ENCODE measurements at regions not wholly inside any gene's neighbourhood (a gene's known extent, or its start where the extent isn't known, plus 50 kb on each side); places are given as distances from the start of the nearest gene placed in this dataset.
"Not testable (repeated sequence)": the region's sequence is repeated elsewhere in the genome, so short reads cannot be mapped to it uniquely, and the experiment has no call there.

GRCh38 chr6:74256781-74257180 lies 560.8 kb downstream of the CD109 start:
- DNase-seq = no peak

GRCh38 chr6:74256381-74256780 lies 560.4 kb downstream of the CD109 start:
- no peak for DNase-seq

- DNase-seq = not testable (repeated sequence)
Observed at GRCh38 chr6:74255007-74255406, 559.0 kb downstream of the CD109 start.

- not testable (repeated sequence) for DNase-seq
Observed at GRCh38 chr6:74254147-74254546, 558.1 kb downstream of the CD109 start.

GRCh38 chr6:74253261-74253660 lies 557.3 kb downstream of the CD109 start:
- no peak for DNase-seq

- no peak for DNase-seq
Observed at GRCh38 chr6:74250161-74250818, 554.3 kb downstream of the CD109 start.

- no peak for DNase-seq
Observed at GRCh38 chr6:74249658-74250057, 553.7 kb downstream of the CD109 start.

- no peak for DNase-seq
Observed at GRCh38 chr6:74248966-74249365, 553.0 kb downstream of the CD109 start.

- peak; percentile 0 for DNase-seq
Observed at GRCh38 chr6:74222768-74223333, 526.8 kb downstream of the CD109 start.

GRCh38 chr6:74213995-74214394 lies 518.0 kb downstream of the CD109 start:
- DNase-seq = no peak

- no peak for DNase-seq
Observed at GRCh38 chr6:74208239-74208638, 512.2 kb downstream of the CD109 start.

GRCh38 chr6:74199215-74199915 lies 503.4 kb downstream of the CD109 start:
- DNase-seq = no peak

- no peak for DNase-seq
Observed at GRCh38 chr6:74197310-74197709, 501.3 kb downstream of the CD109 start.

- no peak for DNase-seq
Observed at GRCh38 chr6:74187811-74188210, 491.8 kb downstream of the CD109 start.

- DNase-seq = peak; percentile 18
Observed at GRCh38 chr6:74182992-74183391, 487.0 kb downstream of the CD109 start.

- DNase-seq = no peak
Observed at GRCh38 chr6:74181471-74181870, 485.5 kb downstream of the CD109 start.

- no peak for DNase-seq
Observed at GRCh38 chr6:74177506-74177905, 481.5 kb downstream of the CD109 start.

GRCh38 chr6:74170550-74170949 lies 474.5 kb downstream of the CD109 start:
- not testable (repeated sequence) for DNase-seq

- DNase-seq = no peak
Observed at GRCh38 chr6:74170118-74170517, 474.1 kb downstream of the CD109 start.

- DNase-seq = no peak
Observed at GRCh38 chr6:74167976-74168375, 472.0 kb downstream of the CD109 start.

GRCh38 chr6:74167511-74167910 lies 471.5 kb downstream of the CD109 start:
- DNase-seq = no peak

- no peak for DNase-seq
Observed at GRCh38 chr6:74166849-74167248, 470.8 kb downstream of the CD109 start.

- no peak for DNase-seq
Observed at GRCh38 chr6:74161380-74161779, 465.4 kb downstream of the CD109 start.

- no peak for DNase-seq
Observed at GRCh38 chr6:74152096-74152675, 456.2 kb downstream of the CD109 start.

Data from NCI-H510A (cell line).